ENCODE measurements at regions not wholly inside any gene's neighbourhood (a gene's known extent, or its start where the extent isn't known, plus 50 kb on each side); places are given as distances from the start of the nearest gene placed in this dataset.
"Not testable (repeated sequence)": the region's sequence is repeated elsewhere in the genome, so short reads cannot be mapped to it uniquely, and the experiment has no call there.

DNA sequence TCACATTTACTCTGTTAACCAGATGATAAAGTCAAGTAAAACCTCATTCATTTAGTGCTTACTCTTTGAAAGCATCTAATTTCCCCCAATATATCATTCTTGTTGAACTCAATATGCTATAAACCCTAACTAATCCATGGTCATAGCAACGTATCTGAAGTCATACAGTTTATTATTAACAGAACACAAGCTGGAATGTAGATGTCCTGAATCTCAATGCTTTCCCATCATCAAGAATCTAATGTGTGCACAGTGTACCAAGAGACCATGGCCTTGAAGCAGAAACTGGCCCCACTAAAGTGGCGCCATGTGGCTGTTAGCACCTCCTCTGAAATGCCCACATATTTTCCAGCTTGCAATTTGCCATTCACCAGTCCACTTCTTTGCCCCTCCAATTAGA lies 245.8 kb downstream of the SOX9 start:
- no peak for DNase-seq (ENCODE audit: low read depth in 2 of 2)

DNA sequence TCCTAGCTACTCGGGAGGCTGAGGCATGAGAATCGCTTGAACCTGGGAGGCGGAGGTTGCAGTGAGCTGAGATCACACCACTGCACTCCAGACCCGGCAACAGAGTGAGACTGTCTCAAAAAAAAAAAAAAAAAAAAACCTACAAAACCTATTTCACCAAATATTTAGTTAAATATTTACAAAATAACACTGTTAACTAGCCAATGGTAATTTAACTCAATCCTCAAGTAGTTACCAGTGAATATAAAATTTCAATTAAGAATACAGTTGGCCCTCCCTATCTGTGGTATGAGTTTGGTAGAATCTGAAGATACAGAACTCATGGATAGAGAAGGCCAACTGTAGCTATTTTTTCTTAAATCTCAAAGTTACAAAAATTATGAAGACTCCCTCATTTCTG lies 247.4 kb downstream of the SOX9 start:
- DNase-seq (ENCODE audit: low read depth in 2 of 2): no peak

DNA sequence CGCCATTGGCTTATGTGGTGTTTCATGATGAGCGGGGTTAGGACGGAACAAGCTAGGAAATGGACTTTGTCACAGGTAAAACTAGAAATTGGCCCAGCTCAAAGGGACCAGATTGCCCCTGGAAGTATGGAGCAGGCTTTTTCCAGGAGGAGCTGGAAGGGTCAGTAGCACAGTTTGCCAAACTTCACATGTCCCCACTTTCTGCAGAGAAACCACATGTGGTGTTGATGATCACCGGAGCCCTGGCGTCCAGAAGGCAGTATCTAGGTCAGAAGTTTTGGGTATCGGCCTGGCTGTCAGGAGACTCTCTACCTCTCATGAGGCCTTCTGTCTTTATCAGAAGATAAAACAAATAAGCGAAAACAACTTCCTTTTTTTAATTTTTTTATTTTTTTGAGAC lies 248.5 kb downstream of the SOX9 start:
- DNase-seq (ENCODE audit: low read depth in 2 of 2): no peak

DNA sequence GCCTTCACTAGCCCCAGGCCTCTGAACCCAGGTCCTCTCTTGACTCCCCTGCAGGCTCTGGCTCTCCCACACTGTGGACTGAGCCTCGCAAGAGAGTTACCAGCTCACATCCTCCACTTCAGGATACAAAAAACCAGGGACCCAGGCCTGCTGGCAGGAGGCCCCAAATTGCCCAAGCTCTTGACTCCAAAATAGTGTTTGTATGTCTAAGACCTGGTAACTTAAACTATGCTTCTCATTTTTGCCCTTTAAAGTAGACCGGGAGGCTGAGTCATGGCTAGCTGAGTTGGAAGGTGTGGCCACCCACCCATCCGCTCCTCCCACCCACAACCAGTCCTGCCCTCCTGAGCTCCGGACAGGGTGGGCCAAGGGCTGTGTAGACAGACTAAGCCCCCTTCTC lies 250.0 kb downstream of the SOX9 start:
- DNase-seq (ENCODE audit: low read depth in 2 of 2): no peak

DNA sequence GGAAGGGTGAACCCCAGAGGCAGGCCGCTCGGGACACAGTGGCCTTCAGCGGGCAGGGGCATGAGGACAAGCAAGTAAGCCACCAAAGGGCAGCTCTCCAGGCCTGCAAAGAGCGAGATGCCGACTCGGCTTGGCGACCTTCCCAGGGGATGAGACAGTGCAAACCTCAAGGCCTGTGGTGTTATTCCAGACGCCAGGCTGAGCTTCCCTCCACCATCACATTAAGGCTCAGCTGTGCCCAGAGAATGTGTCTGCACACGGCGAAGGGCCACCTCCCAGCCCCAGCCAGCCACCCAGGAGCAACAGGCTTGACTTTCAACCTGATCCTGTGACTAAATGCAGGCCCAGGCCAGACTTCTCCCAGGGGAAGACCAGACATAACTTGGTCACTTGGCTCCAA lies 251.4 kb downstream of the SOX9 start:
- no peak for DNase-seq (ENCODE audit: low read depth in 2 of 2)

DNA sequence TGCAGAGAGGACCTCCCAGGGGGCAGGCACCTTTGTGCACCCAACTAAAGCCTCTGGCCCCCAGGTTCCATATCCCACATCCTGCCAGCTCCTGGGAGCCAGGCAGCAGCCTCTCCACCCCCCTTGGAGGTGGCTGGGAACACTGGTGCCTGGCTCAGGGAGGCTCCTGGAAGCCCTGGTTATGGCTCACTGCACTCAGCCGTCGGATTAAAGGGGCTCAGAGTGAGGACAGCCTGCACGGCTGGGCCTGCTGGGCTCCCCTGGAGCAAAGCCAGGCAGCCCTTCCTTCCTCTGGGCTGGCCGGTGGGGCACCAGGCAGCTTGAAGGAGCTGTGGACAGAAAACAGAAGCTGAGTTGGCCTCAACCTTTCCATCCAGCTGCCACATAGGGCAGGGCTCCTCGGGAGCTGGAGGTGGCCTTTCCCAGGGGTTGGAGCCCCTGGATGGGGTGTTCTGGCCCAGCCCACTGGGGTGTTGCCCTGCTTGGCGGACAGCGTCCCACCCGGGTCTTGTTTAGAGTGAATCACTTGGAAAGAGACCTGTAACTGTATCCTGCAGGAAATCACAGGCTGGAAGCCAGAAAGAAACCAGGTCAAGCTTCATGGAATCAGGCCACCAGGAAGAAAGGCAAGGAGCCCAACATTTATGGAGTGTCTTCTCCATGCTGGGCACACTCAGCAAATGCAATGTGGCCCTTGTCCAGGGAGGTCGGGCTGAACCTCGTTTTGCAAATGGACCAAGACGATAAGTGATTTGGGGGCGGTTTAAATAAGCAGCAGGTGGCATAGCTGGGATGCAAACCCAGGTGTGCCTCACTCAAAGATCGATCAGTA lies 253.3 kb downstream of the SOX9 start:
- no peak for DNase-seq (ENCODE audit: low read depth in 2 of 2)

DNA sequence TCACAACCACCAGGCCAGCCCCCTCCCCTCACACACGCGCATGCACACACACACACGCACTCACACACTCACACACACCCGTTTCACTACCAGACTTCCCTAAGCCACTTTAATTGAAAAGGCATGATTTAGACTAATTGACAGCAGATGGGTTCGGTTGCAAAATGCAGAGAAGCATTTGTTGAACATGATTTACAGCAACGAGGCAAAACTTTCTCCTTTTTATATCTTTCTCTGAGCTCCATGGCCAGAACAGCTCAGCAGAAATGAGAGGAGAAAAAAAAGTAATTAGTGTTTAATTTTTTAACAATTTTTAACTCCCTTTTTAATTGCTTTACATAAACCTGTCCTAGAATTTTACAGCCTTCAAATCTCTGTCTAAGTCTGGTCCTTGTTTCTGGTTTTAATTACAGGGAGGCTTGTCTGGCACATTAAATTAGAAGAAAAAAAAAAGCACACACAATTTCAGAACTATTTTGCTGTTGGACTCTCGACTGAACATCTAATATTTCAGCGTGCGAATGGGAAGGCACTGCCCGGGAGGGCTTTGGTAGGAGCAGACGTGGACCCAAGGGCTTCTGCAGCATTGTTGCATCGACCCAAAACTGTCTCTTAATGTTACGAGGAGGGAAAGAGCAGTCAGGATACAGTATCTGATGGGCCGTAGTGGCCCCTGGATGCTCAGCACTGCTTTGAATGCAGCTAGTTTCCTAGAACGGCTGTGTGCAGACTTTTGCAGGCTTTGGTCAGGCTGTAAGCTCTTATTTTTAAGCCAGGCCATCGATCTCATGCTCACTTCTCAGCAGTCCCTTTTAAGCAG lies 255.9 kb downstream of the SOX9 start:
- no peak for DNase-seq (ENCODE audit: low read depth in 2 of 2)

DNA sequence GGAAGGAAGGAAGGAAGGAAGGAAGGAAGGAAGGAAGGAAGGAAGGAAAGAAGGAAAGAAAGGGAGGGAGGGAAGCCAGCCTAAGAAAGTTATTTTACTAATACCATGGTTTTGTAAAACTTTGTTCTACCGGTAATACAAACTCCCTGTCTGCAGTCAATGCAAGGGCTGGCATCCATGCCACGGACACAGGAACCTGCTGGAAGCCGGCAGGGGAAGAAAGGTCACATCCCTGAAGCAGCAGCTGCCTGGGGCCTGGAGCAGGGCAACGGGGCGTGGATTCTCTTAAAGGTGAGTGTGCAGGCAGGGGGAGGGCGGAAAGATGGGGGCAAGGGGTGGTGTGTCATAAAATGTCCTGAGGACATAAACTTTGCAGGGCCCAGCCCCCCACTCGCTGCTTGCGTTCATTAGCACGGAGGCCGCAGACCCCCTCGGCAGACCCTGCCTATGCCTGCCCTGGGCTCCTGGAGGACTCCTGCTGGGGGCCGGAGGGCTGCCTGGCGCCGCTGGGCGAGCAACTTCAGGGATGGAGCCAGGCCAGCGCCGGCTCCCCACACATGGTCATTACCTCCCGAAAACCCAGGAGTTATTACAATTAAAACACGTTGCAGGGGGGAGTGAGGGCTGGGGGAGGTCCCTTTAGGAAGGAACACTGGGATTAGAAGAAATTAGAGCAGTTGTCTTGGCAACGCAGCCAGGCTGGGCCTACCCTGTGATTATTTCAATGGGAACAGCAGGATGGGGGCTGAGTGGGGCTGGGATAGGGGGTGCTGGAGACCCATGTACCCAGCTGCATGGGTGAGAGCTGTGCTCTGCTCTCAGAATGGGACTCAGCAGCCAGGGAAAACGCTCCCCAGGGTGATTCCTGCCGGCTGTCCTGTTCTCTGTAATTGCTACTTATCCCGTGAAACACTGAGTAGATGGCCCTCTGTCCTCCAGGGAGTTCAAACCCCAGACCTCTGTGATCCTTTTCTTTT lies 257.9 kb downstream of the SOX9 start:
- no peak for DNase-seq (ENCODE audit: low read depth in 2 of 2)

DNA sequence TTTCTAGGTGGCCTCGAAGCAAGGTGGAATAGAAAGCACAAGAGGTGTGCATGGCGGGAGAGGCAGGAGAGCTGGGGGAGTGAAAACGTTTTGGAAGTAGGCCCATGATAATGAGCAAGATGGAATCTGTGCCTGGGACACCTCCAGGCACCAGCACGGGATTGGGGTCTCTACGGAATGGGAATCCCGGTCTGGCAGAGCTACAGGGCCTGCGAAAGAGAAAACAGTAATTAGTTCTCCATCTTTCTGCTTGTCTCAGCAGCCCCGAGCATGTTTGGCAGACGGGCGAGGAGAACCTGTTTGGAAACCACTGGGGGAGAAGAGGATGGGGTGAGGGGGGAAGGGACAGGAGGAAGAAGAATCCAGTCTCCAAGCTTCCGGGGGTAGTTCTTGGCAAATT lies 258.7 kb downstream of the SOX9 start:
- DNase-seq (ENCODE audit: low read depth in 2 of 2): no peak

DNA sequence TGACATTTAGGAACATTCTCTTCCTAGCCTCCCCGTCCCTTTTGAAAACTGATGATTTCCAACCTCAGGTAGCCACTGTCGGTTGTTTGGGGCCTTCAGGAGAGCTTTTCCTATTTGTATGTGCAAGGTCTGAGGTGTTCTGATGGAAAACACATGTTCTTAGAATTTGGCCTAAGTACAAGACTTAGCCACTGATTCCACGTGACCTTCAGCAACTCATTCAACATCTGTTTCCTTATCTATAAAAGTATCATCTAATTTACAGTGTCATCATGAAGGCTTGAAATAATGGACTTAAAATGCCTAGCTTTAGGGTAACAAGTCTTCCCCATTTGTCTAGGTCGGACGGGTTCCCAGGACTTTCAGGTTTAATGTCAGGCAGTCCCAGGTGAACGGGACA lies 259.3 kb downstream of the SOX9 start:
- DNase-seq (ENCODE audit: low read depth in 2 of 2): no peak

DNA sequence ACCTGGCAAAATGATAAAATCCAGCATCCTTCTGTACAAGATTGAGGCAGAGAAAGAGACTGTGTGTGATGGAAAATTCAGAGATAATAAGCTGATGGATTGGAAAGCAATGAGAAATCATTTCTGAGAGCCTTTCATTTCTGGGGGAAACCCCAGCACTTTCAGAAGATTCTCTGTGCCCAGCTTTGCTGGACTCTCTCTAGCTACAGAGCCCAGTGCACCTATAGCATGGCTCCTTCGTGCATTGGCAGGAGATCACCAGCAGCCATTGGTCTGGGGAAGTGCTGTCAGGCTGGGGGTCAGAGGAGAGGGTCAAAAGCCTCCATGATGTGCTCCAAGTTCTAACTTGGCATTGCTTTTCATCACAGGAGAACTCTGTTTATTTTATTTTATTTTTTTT lies 259.9 kb downstream of the SOX9 start:
- DNase-seq (ENCODE audit: low read depth in 2 of 2): no peak

DNA sequence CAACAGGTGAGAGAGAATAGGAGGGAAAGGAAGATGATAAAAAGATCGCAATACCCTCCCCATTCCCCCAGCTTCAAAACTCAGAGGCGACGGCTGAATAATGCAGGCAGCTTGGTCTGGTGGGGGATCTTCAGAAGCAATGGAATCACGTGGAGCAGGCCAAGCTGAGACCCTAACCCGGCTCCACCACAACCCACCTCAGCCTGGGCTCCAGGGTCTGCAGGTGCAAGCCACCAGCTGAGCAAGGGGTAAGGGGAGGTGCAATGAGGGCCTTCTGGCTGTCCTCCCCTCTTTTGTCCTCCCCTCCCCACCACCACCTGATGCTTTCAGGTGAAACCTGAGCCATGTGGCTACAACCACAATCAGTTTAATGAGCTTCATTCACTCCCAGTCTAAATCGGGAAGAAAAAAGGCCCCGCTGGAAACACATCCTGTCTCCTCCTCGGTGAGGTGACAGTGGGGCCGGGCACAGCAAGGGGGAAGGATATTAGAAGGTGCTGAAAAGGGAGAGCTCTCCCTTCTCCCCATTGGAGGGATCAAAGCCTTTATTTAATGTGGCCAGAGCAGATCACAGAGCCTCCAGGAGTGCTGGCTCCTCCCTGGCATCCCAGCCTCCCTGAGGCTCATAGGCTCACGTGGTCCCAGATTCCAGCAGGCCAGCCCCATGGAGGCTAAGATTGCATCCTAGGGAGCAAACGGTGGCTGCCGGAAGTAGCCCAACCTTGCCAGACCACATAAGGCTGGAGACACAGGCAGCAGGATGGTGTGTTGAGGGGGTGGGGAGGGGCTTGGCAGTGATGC lies 261.0 kb downstream of the SOX9 start:
- DNase-seq (ENCODE audit: low read depth in 2 of 2): no peak

DNA sequence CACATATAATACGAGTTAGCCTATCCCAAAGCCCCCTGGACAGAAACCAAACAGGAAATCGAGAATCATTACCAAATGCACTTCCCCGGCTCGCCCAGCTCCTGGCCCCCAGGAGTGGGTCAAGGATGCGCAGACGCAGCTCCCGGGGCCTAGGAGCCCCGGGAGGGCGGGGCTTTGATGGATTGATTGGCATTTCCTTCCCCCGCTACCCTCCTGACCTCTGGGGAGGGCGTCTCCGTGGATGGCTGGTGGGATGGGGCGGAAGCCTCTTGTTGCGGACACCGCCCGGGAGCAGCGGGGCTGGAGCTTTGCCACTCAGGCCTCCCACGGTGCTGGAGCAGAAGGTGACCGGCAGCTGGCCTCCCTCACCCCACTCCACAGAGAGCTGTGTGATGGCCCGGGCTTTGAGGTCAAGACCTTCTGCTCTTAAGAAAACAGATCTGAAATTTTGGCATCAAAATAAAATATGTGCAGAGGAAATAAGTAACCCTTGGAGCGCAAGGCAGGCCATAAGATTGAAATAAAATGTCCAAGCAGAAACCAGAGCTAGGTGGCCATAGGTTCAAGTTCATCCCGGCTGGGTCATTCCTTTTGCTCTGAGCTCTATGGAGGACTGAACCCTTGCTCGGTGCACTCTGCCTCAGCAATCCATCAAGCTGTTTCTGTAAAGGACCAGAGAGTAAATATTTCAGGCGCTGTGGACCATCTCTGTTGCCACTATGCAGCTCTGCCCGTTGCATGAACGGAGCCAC lies 262.3 kb downstream of the SOX9 start:
- DNase-seq (ENCODE audit: low read depth in 2 of 2): no peak

DNA sequence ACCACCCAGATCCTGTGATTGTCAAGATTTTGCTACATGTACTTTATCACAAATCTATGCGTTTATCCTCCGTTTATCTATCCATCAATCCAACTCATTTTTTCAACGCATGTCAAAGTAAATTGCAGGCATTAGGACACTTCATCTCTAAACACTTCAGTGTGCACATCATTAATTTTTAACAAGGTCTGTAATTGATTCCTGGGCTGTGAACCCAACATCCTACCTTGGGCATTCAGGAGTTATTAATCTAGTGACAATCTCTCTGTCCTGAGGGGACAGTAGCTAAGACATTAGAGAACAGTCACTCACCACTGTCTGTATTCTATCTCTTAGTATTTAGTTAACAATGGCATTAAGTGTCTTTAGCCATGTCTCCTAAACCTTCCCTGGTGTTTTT lies 264.7 kb downstream of the SOX9 start:
- no peak for DNase-seq (ENCODE audit: low read depth in 2 of 2)

DNA sequence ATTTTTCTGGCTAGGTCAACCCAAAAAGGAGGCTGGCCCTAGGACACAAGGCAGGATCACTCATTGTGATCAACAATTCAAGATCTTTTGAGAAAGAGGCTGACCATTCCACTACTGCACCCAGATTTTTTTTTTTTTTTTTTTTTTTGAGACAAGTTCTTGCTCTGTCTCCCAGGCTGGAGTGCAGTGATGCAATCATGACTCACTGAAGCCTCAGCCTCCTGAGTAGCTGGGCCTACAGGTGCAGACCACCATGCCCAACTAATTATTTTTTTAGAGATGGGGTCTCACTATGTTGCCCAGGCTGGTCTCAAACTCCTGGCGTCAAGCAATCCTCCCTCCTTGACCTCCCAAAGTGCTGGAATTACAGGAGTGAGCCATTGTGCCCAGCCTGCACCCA lies 265.4 kb downstream of the SOX9 start:
- not testable (repeated sequence) for DNase-seq (ENCODE audit: low read depth in 2 of 2)

DNA sequence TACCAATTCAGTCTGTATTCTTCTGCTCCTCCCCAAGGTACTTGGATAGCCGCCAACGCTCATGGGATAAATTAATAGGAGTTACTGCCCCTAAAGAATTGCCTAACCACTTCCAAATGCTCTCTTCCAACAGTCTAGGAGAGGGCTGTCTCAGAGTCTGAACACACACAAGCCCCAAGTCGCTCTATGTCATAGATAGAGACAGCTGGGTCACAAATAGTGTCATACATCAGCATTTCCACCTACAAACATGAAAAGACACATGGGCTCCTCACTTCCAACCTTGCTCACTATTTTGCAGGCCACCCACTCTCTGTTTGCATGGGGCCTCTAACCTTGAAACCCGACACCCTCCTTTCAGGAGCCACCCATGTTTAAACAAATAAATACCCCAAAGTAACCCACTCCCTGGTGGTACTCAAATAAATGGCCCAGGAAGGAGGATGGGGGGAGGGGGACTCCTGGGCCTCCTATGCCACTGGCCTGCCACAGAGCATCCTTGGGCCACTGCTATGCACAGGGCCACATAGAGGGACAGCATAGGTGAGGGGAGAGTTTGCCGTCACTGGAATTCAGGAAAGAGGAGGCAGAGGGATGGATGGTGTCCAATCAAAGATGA lies 265.9 kb downstream of the SOX9 start:
- no peak for DNase-seq (ENCODE audit: low read depth in 2 of 2)

DNA sequence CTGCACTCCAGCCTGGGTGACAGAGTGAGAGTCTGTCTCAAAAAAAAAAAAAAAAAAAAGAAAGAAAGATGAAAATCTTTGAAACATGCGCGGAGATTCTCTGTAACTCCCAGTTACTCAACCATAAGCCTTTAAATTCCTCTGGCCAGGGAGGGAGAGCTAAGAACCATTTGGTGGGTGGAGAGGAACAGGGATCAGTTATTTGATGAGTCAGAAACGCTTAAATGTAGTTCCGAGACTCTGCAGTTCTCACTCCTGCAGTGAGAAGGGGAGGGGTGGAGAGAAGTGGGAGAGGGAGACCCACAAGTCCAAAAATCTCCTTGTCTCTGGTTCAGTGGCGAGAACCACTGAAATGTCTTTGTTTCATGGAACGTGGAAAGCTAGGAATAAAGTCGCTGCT lies 266.7 kb downstream of the SOX9 start:
- no peak for DNase-seq (ENCODE audit: low read depth in 2 of 2)

DNA sequence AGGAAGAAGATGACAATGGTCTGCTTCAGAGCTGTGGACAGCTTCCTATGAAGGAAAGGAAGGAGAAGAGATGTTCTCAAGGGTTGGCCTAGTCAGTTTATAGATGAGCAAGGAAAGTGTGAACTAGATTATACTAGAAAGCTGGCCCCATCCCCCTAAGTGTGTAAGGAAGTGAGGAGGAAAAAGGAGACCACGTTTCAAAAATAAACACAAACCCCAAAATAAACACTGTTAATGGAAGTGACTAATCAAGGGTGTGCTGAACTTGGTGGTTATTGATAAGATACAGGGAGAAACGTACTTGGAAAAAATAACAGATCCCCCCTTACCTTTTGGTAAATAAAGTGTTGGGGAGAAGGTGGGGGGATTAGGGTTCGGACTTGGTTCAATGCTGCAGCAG lies 267.1 kb downstream of the SOX9 start:
- DNase-seq (ENCODE audit: low read depth in 2 of 2): no peak

DNA sequence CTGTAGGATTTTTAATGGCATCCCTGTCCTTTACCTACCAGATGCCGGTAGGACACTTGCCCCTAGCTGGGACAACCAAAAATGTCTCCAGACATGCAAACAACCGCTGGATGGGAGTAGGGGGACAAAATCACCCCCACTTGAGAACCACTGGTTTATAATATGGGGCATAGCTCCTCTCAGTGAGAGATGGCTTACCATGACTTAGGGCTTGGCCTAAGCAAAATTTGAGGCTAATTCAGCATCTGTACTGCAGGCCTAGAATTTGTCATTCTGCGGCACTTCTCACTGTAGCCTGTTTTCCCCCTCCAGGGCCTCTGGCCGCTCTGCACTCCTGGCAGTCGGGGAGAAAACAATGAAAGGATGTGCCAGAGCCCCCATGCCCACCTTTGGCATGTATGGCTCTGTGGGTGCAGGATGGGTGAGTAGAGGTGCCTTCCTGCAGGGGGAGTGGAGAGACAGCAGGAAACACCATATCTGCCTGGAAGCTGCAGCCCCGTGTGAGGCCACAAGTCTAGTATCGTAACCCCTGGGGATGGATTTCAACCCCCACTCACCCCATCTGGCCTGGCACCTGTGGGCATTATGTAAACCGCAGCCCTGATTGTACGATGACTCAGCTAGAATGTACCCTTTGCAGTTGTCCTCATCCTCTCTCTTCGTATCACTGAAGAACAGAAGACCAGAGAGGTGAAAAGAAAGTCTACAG lies 268.1 kb downstream of the SOX9 start:
- no peak for DNase-seq (ENCODE audit: low read depth in 2 of 2)
